ENCODE measurements at regions not wholly inside any gene's neighbourhood (a gene's known extent, or its start where the extent isn't known, plus 50 kb on each side); places are given as distances from the start of the nearest gene placed in this dataset.

- TF ChIP-seq CTCF (IDR thresholded peaks at IDR 0.05; ENCODE audit: insufficient read depth, low read depth, low read length) (no peak), EZH2 (IDR thresholded peaks at IDR 0.05; ENCODE audit: insufficient read depth, low read length) (no peak)
Observed at GRCh38 chrX:10095246-10095645, 61.5 kb upstream of the CLCN4 start.
